Spleen (tissue), 11 donors: ENCODE measurements at regions not wholly inside any gene's neighbourhood (a gene's known extent, or its start where the extent isn't known, plus 50 kb on each side); places are given as distances from the start of the nearest gene placed in this dataset.

ENCODE experiments used
- DNase-seq: peaks from one replicate; pipeline ENCODE4 v3.0.0-alpha.2; 2020
- H3K27ac ChIP-seq, 8 donors: fragments of 200-600 bp; sonication (generic) in 7 of 8; 1 replicate in 4 of 8; 2 replicates in 4 of 8; pipeline versions ENCODE4 v1.5.0 to v1.8.0; 2016 to 2021; ENCODE audit warnings: inconsistent platforms in 4 of 8, mild to moderate bottlenecking in 4 of 8, moderate library complexity in 1 of 8
- H3K27me3 ChIP-seq, 7 donors: fragments of 200-600 bp; sonication (generic) in 6 of 7; replicated peaks in 1 of 7; 1 replicate in 4 of 7; 2 replicates in 3 of 7; pipeline versions ENCODE4 v1.5.0 to v1.8.0; 2016 to 2021; ENCODE audit warnings: inconsistent platforms in 3 of 7, mild to moderate bottlenecking in 1 of 7
- H3K36me3 ChIP-seq, 6 donors: fragments of 200-600 bp; sonication (generic) in 5 of 6; 1 replicate in 4 of 6; 2 replicates in 2 of 6; pipeline versions ENCODE4 v1.5.0 to v1.8.0; 2016 to 2021; ENCODE audit warnings: inconsistent platforms in 2 of 6
- H3K4me1 ChIP-seq, 6 donors: fragments of 200-600 bp; sonication (generic) in 5 of 6; 1 replicate in 3 of 6; 2 replicates in 3 of 6; pipeline versions ENCODE4 v1.5.0 to v1.8.0; 2016 to 2021; ENCODE audit warnings: inconsistent platforms in 3 of 6
- H3K4me3 ChIP-seq, 8 donors: fragments of 200-600 bp; sonication (generic) in 7 of 8; 1 replicate in 4 of 8; 2 replicates in 4 of 8; pipeline versions ENCODE4 v1.5.0 to v1.8.0; 2016 to 2021; ENCODE audit warnings: inconsistent platforms in 4 of 8, mild to moderate bottlenecking in 4 of 8, moderate library complexity in 2 of 8
- H3K9me3 ChIP-seq, 8 donors: fragments of 200-600 bp; sonication (generic) in 7 of 8; 1 replicate in 4 of 8; 2 replicates in 4 of 8; pipeline versions ENCODE4 v1.5.0 to v1.8.0; 2016 to 2021; ENCODE audit warnings: inconsistent platforms in 4 of 8
- POLR2A ChIP-seq, 3 donors: fragments of 450-650 bp; IDR thresholded peaks; one replicate each; pipeline ENCODE4 v1.5.1; 2017; ENCODE audit warnings: antibody characterized with exemption in 3 of 3, mild to moderate bottlenecking in 1 of 3
- POLR2AphosphoS5 ChIP-seq, 3 donors: sonication (generic); formaldehyde crosslinking; IDR thresholded peaks; one replicate each; pipeline ENCODE4 v1.5.1; 2017; ENCODE audit warnings: antibody characterized with exemption in 3 of 3
- WGBS, 5 donors: extraction: QIAGEN DNeasy Blood & Tissue Kit in 3 of 5; methylation state at CpG; one replicate each; pipeline versions ENCODE4 v1.1.5 to v1.1.7; 2013 to 2018; 5-methylcytosine and 5-hydroxymethylcytosine counted together
- intact Hi-C: fragments of 100-400 bp; cut with DNase I; formaldehyde crosslinking; loops from one replicate; pipeline ENCODE4 v1.15.0; 2023; ENCODE audit warnings: low total_unique reads
- TF ChIP-seq, protein P1 (sequence below), 11 experiments: fragments of 200-600 bp in 7 of 11; fragments of 450-650 bp in 4 of 11; sonication (generic) in 4 of 11; IDR thresholded peaks in 8 of 11; conservative IDR thresholded peaks in 3 of 11; 1 replicate in 7 of 11; 2 replicates in 4 of 11; pipeline versions ENCODE4 v1.4.0 to v1.8.0; 2016 to 2021; ENCODE audit warnings: antibody characterized with exemption in 11 of 11, inconsistent platforms in 4 of 11, mild to moderate bottlenecking in 1 of 11
- donor health status: healthy with polysubstance abuse.
- donor health status: DM: no; HTN: no; CAD: no; lungs with moderate emphysema.
- donor health status: DM: no; HTN: no; CAD: no.
- donor health status: Bipolar disorder and iron deficiency.
- donor health status: healthy.
- donor health status: DM: no; HTN: no; CAD: no.
- donor health status: DM: yes; HTN: yes; CAD: no.

DNA sequence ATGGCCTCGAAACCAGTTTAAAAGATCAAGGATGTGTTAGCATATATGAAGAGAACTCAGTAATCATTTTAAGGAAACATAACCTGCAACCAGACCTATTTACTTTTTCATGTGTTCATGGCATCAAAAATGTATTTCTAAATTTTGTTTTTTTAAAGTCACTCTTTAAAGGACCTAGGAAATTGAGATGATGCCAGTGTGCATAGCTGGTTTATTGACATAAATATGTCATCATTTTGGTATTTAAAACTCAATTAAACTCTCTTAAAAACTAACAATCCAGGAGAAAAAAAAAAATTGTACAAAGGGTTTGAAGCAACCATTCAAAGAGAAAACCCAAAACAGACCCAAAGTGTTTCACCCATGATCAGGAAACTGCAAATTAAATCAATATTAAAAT lies 198.9 kb upstream of the RND3 start:
- no peak for DNase-seq
- no peaks in the 10 kb centered on the region for H3K4me1 ChIP-seq
- no peaks in the 10 kb centered on the region for H3K27me3 ChIP-seq
- WGBS, 5 donors, result 70 to 94% (median 80%) methylated on average over 1 of the region's 1 CpG
- TF ChIP-seq, protein P1, sequence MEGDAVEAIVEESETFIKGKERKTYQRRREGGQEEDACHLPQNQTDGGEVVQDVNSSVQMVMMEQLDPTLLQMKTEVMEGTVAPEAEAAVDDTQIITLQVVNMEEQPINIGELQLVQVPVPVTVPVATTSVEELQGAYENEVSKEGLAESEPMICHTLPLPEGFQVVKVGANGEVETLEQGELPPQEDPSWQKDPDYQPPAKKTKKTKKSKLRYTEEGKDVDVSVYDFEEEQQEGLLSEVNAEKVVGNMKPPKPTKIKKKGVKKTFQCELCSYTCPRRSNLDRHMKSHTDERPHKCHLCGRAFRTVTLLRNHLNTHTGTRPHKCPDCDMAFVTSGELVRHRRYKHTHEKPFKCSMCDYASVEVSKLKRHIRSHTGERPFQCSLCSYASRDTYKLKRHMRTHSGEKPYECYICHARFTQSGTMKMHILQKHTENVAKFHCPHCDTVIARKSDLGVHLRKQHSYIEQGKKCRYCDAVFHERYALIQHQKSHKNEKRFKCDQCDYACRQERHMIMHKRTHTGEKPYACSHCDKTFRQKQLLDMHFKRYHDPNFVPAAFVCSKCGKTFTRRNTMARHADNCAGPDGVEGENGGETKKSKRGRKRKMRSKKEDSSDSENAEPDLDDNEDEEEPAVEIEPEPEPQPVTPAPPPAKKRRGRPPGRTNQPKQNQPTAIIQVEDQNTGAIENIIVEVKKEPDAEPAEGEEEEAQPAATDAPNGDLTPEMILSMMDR (IDR thresholded peaks at IDR 0.05 in 8 of 11, conservative IDR thresholded peaks at IDR 0.05 in 3 of 11), result no peak
- TF ChIP-seq POLR2AphosphoS5 (IDR thresholded peaks at IDR 0.05), result no peak
- no peak for TF ChIP-seq POLR2A (IDR thresholded peaks at IDR 0.05)
- peaks cover 0 to under 1% (median 0%) of the 10 kb centered on the region in 8 donors for H3K9me3 ChIP-seq
- H3K27ac ChIP-seq, result no peak overlapping the region
- intact Hi-C loops, result no loop called here
- H3K4me3 ChIP-seq, result no peak overlapping the region
- H3K36me3 ChIP-seq, result no peaks in the 10 kb centered on the region

DNA sequence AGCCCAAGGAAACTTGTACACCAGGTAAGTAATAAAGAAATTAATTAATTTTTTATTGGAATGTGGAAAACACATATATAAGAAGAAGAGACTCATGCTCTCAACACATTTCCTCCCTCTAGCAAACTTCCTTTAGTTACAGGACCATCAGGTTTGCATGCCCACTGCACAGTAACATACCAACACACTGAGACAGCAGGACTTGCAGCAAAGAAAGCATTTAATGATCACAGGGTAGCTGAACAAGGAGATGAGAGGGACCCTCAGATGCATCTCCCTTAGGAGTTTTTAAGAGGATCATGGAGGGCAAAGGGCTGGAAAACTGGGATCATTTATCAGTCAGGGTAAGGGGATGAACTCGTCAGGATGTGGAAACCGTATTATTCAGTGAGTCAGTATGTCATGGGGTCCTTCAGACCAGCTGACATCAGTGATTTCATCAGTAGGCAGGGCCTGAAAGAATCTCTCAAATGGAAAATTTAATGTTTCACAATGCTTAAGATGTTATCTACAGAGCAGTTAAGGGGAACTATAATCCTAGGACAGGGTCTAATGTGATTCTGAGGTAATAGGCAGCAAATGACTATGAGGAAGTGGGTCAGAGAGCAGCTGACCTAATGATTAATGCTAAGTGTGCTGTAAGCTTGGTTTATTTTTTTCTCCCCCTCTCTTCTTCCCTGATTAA lies 193.8 kb upstream of the RND3 start:
- Histone ChIP-seq H3K4me3 (no peak overlapping the region), H3K27me3 (no peaks in the 10 kb centered on the region), H3K27ac (no peak overlapping the region), H3K4me1 (no peaks in the 10 kb centered on the region), H3K36me3 (no peaks in the 10 kb centered on the region), H3K9me3 (peaks cover 0 to 9% (median 0%) of the 10 kb centered on the region in 8 donors)
- intact Hi-C loops, result no loop called here
- no peak for DNase-seq
- no peak for TF ChIP-seq POLR2A (IDR thresholded peaks at IDR 0.05)
- TF ChIP-seq POLR2AphosphoS5 (IDR thresholded peaks at IDR 0.05), result no peak
- TF ChIP-seq, protein P1 (IDR thresholded peaks at IDR 0.05 in 8 of 11, conservative IDR thresholded peaks at IDR 0.05 in 3 of 11), result no peak
- WGBS, 5 donors, result 58 to 77% (median 66%) methylated on average over 2 of the region's 2 CpGs

DNA sequence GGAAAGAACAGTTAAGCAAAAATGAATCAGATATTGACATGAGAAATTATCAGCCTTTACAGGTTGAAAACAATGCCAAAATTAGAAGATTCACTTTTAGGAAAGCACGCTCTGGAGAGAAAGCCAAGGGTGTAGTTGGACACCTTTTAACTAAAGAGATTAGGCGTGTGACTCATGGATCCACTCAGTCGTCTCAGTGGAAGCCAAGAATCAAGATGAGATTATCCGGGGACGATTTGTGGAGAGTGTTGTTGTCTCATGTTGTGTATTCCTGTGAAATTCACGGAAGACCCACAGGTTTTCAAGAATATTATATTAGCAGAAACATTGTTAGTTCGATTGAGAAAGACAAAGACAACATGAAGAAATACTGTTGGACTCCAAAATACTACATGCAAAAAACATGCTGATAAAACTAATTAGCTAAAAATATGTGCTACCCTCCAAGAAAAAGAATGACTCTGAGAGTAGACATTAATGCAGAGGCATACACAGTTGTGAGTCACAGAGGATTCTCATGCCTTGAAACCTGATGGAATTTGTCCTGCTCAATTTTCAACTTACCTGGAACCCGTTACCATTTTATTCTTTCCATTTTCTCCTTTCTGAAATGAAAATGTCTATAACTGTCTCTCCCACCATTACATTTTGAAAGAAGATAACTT lies 192.1 kb upstream of the RND3 start:
- no peak overlapping the region for H3K4me3 ChIP-seq
- no peaks in the 10 kb centered on the region for H3K36me3 ChIP-seq
- H3K4me1 ChIP-seq, result no peaks in the 10 kb centered on the region
- H3K9me3 ChIP-seq, result peaks cover 0 to 9% (median 0%) of the 10 kb centered on the region in 8 donors
- H3K27me3 ChIP-seq, result no peaks in the 10 kb centered on the region
- TF ChIP-seq POLR2A (IDR thresholded peaks at IDR 0.05), result no peak
- TF ChIP-seq, protein P1 (IDR thresholded peaks at IDR 0.05 in 8 of 11, conservative IDR thresholded peaks at IDR 0.05 in 3 of 11), result no peak
- no peak for TF ChIP-seq POLR2AphosphoS5 (IDR thresholded peaks at IDR 0.05)
- 83 to 93% (median 91%) methylated on average over 8 of the region's 8 CpGs for WGBS, 5 donors
- DNase-seq, result no peak
- no peak overlapping the region for H3K27ac ChIP-seq
- intact Hi-C loops, result no loop called here

DNA sequence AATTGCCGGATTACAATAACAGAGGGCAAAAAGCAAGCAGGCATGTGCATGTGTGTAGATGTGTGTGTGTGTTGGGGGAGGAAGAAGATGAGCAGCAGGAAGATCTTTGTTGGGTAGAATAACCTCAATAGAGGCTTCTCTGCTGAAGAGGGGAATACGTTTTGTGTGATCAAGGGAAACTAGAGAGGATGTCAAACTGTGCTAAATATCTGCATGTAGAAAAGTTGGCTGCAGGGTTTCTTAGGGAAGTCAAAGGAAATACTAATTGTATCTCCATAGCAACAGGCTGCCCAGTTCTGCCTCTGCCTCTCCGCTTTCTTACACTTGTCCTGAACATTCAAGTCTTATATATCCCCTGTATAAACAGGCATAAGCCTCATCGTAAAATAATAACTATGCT lies 190.1 kb upstream of the RND3 start:
- no peaks in the 10 kb centered on the region for H3K36me3 ChIP-seq
- no peaks in the 10 kb centered on the region for H3K4me1 ChIP-seq
- H3K4me3 ChIP-seq, result no peak overlapping the region
- H3K9me3 ChIP-seq, result peaks cover 0 to 9% (median 0%) of the 10 kb centered on the region in 8 donors
- WGBS, 5 donors, result 67 to 75% (median 70%) methylated on average over 4 of the region's 4 CpGs
- no peak for DNase-seq
- H3K27me3 ChIP-seq, result no peaks in the 10 kb centered on the region
- intact Hi-C loops, result no loop called here
- TF ChIP-seq, protein P1 (IDR thresholded peaks at IDR 0.05 in 8 of 11, conservative IDR thresholded peaks at IDR 0.05 in 3 of 11), result no peak
- no peak for TF ChIP-seq POLR2A (IDR thresholded peaks at IDR 0.05)
- TF ChIP-seq POLR2AphosphoS5 (IDR thresholded peaks at IDR 0.05), result no peak
- no peak overlapping the region for H3K27ac ChIP-seq
